OCI-LY7 (cell line): ENCODE measurements at regions not wholly inside any gene's neighbourhood (a gene's known extent, or its start where the extent isn't known, plus 50 kb on each side); places are given as distances from the start of the nearest gene placed in this dataset.

ENCODE experiments used
- CTCF ChIP-seq: fragments of 200-600 bp; sonication (generic); conservative IDR thresholded peaks from 2 replicates; pipeline ENCODE4 v1.5.1; 2014; ENCODE audit warnings: mild to moderate bottlenecking, antibody characterized with exemption, low read length, moderate library complexity, mixed read lengths
- EZH2phosphoT487 ChIP-seq: fragments of 200-600 bp; sonication (generic); IDR thresholded peaks from 2 replicates; pipeline ENCODE4 v1.6.1; 2018; ENCODE audit warnings: low read depth, borderline replicate concordance, mild to moderate bottlenecking, mixed run types, antibody characterized with exemption, low read length, moderate library complexity, mixed read lengths

DNA sequence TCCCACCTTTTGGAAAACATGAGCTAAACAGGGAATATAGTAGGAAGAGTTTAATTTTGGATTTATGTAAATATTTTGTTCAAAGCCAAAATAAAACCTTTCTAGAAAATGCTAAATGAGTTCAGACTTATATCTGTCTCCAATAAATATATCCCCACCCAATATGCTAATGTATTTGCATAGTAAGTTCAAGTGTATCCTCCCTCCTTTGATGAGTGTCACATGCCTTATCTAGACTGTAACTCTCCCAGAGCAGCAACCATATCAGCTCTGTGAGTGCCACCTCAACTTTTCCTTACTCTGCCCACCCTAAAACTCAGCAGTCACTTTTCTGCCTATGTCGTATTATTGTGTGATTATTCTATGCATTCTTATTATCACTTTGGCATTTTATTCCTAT lies 516.1 kb upstream of the NR3C2 start:
- TF ChIP-seq CTCF (no peak), EZH2phosphoT487 (no peak)
